Epidermal melanocyte (primary cell): ENCODE measurements at regions not wholly inside any gene's neighbourhood (a gene's known extent, or its start where the extent isn't known, plus 50 kb on each side); places are given as distances from the start of the nearest gene placed in this dataset.

ENCODE experiments used
- DNase-seq: peaks from one replicate; pipeline ENCODE4 v3.0.0; 2011; ENCODE audit warnings: low spot score; ENCODE audit not compliant: insufficient read length

DNA sequence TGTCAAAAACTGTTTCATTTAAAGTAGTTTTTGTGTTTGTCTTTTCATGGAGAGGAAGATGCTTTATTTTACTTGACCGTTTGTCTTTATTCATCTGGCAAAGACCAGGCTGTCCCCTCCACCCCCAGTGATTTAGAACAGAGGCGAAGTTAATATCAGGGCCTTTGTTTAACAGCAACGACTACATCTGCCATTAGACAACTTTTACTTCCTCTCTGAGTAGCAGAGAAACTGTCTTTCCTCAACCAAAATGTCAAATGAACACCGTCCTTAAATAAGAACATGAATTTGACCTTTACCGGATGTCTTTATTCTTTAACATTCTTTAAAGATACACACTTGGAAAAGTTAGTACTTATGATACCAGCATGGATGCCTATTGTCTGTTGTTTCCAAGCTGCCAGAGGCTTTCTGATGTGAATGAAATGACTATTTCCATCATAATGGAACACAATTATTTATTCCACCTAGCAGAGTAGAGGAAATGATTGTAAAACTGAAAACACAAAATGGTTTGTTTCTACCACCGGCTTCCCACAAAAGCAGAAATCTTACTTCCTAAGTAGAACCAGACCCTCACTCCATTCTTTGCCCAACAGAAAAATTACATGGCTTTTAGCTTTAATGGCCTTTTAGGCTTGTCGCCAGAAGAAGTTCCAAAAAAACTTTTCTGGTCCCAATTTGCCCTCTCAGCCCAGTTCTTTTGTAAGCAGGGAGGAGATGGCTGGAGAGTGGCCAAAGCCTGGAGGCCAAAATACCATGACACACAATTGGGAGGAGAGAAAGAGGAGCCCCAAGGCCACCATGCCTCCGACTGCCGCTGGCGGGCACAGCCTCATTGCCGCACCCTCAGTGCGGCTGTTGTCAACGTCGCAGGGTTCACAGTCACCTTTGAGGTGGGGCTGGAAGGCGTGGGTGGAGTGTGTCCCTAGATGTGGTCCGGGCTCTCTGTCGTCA lies 168.5 kb downstream of the TEX36 start:
- no peak for DNase-seq

DNA sequence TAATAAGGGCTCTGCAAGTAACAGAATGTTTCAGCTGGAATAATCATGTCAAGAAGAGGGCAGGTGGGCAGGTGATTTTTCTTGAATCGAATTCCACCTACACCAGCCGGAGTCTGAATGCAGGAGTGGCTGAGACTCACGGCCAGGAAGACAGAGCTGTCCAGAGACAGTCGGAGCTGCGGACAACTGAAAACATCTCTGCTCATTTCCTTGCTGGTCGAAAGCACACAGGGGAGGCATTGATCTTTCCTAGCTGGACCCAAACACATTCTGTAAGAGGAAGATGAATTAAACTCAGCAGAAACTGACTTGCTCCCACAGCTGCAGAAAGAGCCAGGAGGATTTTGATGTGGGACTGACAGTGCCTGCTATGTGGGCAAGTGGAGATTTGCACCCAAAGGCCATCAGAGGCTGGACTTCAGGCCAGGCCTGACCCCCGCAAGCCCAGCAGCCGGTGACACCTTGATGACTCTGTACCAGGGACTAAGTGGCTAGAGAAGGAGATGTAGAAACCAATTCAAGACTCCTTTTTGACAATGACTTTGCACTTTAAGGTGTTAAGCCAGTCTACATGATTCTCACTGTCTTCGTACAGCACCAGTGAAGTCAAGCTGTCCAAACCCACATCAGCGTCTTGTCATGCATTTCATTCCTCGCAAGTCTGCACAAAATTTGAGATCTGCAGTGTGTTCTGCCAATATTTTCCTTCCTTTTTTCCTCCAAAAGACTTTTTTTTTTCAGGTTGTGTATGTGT lies 169.4 kb downstream of the TEX36 start:
- DNase-seq = no peak

DNA sequence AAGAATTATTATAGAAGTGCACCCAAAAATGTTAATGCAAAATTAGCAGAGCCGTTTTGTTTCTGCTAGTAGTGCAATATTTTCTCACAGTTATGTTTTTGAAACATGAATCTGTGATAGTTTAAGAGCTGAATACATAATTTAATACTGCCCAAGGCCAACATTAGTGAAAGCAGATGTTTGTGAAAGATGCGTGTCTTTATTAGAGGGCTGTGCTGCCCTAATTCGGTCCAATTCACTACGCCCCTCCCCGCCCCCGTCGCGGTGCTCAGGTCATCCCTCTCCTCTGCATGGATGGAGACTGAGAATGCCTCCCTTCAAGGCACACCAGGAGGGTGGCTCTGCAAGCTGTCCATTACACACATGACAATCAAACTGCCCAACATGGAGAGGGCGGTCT lies 172.0 kb downstream of the TEX36 start:
- DNase-seq = no peak

DNA sequence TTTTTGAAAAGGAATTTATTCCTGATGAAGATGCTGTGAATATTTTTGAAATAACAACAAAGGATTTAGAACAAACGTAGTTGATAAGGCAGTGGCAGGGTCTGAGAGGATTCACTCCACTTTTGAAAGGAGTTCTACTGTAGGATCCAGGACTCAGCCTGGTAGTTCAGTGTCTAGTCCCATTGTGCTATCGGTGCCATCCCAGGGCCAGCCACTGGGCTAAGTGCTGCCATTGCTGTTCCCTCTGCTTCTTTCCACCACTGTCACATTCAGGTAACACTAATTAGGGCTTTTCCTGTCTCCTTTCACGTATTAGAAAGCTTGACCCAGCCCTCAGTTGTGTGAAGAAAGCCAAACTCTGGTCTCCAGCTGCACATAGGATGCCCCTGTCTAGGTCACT lies 177.3 kb downstream of the TEX36 start:
- DNase-seq = no peak

DNA sequence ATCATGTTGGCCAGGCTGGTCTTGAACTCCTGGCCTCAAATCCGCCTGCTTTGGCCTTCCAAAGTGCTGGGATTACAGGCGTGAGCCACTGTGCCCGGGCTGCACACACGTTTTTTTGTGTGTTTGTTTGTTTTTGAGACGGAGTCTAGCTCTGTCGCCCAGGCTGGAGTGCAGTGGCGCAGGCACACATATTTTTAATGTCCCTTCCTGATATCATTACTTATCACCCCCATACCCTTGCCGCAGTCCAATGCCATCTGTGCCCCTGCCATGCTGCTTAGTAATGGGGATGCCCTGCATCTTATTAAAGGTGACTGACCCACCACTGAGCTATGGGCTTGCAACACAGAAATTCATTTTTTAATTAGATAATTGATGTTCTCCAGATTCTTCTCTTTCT lies 180.7 kb downstream of the TEX36 start:
- no peak for DNase-seq

DNA sequence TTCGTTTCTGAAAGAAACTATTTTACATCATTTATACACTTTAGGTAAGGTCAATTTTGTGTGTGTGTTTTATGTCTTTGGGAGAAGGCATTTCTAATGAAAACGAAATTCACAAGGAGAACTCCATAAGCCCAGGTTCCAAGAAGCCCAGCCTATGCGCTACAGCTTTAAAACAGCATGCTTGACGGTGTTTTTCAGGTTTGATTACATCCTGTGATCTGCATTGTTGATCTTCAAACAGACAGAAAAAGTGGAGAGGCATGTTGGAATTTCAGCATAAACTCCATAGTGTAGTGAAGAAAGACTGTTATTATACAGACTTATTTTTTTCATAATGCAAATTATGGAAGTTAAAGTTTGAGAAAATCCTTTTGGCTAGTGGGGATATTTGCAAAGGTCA lies 187.6 kb downstream of the TEX36 start:
- no peak for DNase-seq

DNA sequence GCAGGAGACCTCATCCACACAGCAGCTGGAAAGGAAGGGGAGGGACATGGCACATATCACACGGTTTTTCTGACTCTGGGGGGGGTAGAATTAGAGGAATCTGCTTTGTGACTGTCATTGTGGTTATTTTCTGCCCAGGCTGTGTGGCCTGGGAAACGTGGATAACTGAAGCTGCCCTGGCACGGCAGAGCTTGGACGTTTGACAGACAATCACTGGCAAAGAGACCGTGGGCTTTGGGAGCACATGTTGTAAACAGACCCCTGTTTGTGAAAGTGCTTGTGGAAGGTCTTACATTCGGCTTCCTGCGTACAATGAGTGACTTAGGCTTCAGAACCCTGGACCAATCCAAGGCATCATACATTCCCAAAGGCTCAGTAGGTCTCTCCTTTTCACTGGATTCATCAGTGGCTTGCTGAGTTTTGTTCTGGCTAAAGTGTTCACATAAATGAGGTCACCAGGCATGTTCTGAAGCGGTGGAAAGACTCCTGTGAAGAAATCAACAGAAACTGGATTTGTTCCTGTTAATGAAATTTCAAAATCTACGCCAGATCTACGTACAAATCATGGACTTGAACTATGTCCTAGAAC lies 188.2 kb downstream of the TEX36 start:
- no peak for DNase-seq

DNA sequence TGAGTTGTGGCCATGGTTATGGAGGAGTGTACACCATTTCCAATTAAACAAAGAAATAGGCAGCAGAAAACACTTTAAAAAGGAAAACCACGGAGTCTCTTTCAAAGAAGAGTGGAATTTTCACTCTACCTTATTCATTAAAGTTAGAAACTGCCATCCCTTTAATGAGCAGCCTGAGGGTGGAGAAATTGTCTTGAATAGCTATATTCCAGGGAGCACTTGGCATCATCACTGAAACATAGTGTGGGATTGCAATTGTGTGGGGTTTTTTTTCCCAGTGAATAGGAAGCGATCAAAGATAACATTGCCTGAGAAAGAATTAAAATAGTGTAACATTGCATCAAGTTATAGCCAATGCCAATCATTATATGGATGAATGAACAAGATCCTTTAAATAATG lies 191.6 kb downstream of the TEX36 start:
- no peak for DNase-seq

DNA sequence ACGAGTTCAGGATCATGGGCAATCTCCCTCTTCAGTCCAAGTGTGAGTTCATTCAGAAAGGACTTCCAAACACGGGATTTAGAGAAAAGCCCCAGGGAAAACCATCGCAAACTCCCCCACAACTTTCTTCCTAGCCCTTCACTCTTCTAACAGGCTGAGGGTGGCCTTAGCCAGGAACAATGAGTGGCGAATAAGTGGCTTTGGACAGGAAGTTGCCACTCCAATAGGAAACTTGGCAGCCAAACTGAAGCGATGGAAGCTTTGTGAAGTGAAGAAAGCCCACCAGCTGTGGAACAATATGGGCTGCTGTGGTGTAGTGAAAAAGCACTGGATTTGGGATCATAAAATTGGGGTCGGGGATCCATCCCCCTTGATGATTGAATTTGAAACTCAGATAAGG lies 193.2 kb downstream of the TEX36 start:
- DNase-seq = no peak

DNA sequence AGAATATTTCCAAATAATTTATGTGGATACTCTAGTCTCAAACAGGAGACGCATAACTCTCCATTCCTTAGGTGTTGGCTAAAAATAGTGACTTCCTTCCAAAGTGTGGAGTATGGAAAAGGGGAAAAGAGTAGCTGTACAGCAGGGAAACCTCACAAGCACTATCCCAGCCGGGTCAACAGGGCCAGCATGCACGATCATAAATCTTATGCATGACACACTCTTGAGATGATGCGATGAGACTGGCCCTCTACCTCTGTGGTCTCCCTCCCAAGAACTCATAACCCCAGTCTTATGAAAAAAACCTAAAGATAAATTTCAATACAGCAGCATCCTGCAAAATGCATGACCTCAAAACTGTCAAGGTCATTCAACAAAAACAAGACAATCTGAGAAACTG lies 197.3 kb downstream of the TEX36 start:
- DNase-seq = no peak

DNA sequence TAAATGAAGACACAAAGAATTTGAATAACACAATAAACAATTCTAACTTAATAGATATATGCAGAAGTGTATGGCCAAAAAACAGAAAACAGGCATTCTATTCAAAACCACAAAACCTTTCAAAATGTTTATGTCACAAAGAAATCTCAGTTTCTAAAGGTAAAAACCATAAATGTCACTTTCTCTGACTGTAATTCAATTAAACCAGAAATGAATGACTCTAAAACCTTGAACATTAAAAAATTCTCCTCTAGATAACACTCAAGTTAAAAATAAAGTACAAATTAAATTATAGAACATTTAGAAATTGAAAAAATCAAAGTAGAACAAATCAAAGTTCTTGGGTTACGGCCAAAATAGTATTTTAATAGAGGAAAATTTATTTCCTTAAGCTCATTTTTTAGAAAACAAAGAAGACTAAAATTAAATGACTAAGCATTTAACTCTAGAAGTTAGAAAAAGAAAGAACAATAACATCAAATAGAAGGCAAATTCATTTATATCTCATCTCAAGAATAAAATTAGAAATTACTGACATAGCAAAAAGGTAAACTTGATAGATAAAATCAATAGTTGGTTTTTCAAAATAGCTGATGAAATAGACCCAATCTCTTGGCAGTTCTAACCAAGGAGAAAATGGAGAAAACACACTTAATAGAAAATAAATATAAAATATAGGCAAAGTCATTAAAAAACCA lies 198.8 kb downstream of the TEX36 start:
- DNase-seq = no peak

DNA sequence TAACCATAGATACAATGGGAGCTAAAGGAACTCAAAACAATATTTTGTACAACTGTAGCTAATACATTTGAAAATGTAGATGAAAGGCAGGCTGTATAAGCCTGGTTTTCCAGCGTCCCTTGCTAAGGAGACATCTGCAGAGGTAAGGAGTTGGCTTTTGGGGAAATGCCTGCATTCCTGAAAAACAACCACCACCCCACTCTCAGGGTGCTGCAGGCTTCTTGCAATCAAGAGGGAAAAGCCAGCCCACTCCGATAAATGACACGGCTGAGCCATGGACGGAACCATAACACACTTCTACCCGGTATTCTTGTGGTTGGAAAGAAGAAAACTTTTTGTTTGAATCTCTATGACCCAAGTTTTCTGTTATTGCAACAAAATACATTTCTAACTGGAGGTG lies 200.3 kb downstream of the TEX36 start:
- no peak for DNase-seq

DNA sequence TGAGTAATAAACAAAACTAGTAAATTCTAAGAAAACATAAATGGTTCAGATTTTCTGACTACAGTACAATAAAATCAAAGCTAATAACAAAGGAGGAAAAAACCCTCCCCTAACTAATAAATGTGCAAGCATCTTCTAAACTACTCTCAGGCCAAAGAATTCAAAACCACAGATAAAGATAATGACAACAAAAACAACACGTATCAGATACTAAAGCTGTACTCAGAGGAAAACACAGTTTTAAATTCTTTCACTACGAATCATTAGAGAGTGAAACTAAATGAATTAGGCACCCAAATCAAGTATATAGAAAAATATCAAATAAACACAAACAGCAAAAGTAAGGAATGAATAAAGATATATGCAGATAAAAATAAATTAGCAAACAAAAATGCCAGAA lies 200.9 kb downstream of the TEX36 start:
- DNase-seq = no peak

DNA sequence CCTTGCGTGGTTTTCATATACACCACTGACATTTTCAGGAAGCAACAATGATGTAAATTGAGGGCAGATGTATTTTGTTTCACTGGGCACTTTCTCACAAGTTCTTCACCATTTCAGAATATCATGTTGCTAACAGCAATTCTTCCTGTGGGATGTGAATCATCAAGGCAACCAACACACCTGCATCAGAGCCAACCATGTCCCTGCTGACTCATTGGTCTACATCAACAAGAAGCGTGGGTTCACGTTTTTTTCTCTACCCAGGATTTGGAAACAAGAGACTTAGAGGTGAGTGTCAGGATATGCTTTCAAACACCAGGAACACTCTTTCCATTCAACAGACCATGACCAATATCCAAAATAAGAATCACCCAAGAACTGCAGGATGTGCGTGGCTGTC lies 203.9 kb downstream of the TEX36 start:
- no peak for DNase-seq

DNA sequence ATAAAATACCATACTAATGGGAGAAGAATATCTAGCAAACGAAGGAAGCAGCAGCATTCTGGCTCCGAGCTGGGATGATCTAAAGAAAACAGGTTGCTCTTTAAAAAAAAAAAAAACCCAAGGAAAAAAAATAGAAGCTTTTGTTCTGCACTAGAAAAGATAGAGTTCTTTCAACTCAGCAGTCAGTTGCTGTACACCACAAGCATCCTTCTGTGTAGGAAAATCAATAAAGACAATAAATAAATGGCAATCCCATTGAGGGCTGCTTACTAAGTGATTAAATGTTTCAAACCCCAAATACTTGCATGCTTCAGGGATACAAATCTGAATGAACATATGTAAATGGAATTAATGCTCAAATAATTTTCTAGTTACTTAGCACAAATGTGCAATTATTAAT lies 207.1 kb downstream of the TEX36 start:
- DNase-seq = no peak

DNA sequence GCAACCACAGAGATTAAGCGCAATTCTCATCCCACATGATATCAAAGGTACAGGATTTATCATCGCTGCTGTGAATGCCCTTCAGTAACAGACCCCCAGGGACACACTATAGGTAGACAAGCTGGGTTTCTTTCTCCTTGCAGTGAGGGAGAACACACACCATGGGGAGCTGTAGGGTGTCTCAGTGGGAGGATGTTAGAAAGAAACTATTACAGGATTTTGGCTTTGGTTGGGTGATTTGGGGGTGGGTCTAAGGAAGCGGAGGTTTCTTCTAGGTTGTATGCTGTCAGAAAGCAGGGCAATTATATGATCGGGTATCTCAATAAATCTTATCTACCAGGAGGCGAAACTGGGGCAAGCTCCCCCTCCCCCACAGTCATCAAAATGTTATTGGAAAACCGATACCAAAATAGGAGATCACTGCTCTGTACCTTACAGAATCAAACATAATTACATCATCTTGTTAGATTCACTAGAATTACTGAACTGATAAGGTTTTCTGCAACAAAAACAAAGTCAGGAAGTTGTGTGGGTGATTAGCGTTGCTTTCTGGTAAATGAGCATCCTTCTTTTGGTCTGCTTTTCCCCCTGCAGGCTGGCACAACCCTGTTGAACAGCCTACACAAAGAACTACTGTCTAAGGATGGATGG lies 209.7 kb downstream of the TEX36 start:
- no peak for DNase-seq

DNA sequence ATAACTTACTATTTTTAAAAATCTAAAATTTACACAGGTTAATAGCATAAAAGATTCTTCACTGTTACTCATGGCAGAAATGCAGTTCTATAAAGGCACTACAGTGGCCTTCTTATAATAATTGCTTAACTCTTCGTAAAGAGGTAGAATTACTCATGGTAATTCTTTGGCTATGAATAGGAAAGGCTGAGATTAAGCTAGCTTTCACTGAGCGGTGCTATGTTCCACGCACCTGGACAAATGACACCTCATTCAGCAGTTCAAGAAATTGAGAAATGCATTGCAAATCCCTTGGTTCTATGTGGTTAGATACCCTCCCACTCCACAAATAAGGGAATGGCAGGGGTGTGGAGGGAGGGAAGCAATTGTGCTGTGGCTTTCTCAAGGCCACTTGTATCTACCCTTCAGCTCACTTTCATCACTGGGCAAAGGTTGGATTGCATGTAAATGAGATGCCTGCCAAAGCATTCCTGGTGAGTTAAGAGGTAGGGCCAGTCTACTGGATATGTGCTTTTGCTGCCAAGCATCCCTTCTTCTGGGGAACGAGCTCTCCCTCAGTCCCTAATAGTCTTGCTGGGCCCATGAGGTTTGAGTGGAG lies 210.9 kb downstream of the TEX36 start:
- no peak for DNase-seq

DNA sequence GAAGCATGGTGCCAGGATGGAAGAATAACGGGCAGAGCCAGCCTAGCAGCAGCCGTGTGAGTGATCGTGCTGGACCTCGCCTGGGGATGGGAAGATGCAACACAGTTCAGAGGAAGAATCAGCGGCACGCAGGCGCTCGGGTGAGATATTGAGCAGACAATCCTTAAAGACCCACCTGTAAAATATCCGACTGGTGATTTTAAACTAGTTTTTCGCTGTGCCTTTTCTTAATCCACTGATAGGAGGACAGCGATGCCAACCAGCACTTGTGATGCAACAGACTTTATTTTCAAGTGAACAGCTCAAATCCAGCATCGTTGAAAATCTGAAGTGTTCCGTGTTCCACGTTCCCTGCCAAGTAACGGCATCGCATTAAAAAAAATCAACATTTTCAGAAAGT lies 214.7 kb downstream of the TEX36 start:
- DNase-seq = no peak

DNA sequence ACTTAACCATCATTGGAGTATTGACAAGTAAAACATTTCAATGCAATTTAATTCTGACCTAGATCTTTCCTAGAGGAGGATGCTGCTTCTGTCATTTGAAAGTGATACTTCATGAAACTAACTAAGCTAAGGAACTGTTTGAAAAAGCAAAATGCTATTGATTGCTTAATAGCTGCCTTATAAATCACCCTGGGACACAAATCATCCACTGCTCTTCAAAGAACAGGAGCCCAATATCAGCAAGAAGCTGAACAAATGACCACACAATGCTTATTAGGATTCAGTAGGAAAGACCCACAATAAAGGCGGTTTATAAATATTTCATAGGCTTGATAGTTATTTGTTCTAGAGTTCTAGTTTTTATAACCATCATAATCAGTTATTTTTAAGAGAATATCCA lies 216.3 kb downstream of the TEX36 start:
- DNase-seq = no peak

DNA sequence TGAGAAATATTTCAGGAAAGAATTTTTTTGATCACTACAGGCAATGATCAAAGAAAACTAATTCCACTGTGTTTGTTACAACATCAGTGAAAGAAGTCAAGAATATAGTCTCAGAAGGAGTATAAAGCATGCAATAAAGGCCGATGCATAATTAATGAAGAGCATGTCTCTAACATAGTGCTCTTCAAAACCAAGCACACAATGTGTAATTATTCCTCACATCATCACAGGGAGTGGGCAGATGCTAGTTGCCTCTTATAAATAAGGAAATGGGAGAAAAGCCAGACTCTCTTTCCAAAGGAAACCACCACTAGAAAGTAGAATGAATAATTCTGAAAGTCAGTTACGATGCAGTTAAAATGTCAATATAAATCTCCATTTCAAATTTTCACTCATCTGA lies 220.1 kb downstream of the TEX36 start:
- no peak for DNase-seq

DNA sequence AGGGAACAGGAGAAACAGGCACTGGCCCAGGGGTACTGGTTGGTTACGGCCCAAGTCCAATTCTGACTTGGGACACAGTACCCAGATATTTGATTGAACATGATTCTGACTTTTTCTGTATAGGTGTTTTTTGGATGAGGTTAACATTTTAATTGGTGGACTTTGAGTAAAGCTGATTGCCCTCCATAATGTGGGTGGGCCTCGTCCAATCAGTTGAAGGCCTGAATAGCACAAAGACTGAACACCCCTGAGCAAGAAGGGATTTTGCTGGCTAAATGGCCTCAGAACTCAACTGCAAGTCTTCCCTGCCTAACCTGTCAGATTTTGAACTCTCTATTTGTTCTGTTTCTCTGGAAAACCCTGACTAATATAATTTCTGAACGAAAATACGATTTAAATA lies 222.6 kb downstream of the TEX36 start:
- DNase-seq = no peak
